ENCODE measurements at regions not wholly inside any gene's neighbourhood (a gene's known extent, or its start where the extent isn't known, plus 50 kb on each side); places are given as distances from the start of the nearest gene placed in this dataset.

DNA sequence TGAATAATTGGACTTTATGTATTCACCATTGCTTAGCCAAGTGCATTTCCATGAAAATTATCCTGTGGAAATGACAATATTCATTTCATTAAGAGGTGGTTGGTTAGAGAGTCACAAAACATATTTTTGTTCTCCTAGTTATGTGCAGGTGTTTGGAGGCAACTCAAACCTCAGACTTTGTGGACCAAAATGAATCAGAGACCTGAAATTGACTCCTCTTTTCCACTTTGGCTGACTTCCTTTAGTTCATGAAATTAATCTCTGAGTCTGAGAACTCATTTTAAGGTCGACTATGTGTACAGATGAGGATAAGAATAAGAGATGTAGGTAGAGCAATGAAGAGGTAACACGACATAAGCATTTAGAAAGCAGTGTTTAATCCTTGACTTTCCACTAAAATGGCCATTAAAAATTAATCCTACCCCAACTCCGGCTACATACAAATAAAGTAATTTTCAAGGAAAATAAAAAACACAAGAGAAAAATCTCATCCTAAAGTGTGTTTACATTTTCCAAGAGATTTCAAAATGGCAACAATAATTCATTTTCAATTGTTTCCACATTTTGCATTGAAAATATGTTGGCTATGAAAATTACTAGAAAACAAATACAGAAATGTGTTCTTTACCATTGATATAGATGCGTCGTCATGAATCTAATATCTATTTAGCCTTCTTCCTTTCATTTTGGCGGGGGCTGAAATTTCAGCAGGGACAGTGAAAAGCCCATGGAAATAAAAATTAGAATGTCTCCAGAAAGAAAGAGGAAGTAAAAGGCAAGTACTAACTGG is 185.4 kb upstream of the CSNK1A1L start:
- Histone ChIP-seq H3K27ac (no peak overlapping the region), H3K4me3 (no peak overlapping the region), H3K4me2 (no peak overlapping the region), H3K4me1 (no peaks in the 10 kb centered on the region), H3K9me3 (no peaks in the 10 kb centered on the region)
- ChIA-PET POLR2A (no interaction called here), CTCF (no interaction called here)
- no peak for FAIRE-seq
- 10% methylated on average over 6 of the region's 6 CpGs for WGBS (ENCODE audit: missing lambda C conversion rate)
- TF ChIP-seq JUN (IDR thresholded peaks at IDR 0.05), result no peak
- TF ChIP-seq CBX8 (IDR thresholded peaks at IDR 0.05), result no peak
- no peak for TF ChIP-seq EHF (CRISPR knock-in tag; IDR thresholded peaks at IDR 0.05)
- TF ChIP-seq, protein P1, sequence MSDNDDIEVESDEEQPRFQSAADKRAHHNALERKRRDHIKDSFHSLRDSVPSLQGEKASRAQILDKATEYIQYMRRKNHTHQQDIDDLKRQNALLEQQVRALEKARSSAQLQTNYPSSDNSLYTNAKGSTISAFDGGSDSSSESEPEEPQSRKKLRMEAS (IDR thresholded peaks at IDR 0.05), result no peak
- TF ChIP-seq RCOR1 (IDR thresholded peaks at IDR 0.05; ENCODE audit: low read depth, low read length), result no peak
- no peak for TF ChIP-seq RNF2 (IDR thresholded peaks at IDR 0.05; ENCODE audit: borderline replicate concordance, low read depth)
- no peak for TF ChIP-seq FOXS1 (CRISPR knock-in tag; IDR thresholded peaks at IDR 0.05)
- TF ChIP-seq, protein P2, sequence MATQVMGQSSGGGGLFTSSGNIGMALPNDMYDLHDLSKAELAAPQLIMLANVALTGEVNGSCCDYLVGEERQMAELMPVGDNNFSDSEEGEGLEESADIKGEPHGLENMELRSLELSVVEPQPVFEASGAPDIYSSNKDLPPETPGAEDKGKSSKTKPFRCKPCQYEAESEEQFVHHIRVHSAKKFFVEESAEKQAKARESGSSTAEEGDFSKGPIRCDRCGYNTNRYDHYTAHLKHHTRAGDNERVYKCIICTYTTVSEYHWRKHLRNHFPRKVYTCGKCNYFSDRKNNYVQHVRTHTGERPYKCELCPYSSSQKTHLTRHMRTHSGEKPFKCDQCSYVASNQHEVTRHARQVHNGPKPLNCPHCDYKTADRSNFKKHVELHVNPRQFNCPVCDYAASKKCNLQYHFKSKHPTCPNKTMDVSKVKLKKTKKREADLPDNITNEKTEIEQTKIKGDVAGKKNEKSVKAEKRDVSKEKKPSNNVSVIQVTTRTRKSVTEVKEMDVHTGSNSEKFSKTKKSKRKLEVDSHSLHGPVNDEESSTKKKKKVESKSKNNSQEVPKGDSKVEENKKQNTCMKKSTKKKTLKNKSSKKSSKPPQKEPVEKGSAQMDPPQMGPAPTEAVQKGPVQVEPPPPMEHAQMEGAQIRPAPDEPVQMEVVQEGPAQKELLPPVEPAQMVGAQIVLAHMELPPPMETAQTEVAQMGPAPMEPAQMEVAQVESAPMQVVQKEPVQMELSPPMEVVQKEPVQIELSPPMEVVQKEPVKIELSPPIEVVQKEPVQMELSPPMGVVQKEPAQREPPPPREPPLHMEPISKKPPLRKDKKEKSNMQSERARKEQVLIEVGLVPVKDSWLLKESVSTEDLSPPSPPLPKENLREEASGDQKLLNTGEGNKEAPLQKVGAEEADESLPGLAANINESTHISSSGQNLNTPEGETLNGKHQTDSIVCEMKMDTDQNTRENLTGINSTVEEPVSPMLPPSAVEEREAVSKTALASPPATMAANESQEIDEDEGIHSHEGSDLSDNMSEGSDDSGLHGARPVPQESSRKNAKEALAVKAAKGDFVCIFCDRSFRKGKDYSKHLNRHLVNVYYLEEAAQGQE (IDR thresholded peaks at IDR 0.05), result no peak
- TF ChIP-seq ESRRA (IDR thresholded peaks at IDR 0.05; ENCODE audit: borderline replicate concordance, low read length), result no peak
- TF ChIP-seq, protein P3, sequence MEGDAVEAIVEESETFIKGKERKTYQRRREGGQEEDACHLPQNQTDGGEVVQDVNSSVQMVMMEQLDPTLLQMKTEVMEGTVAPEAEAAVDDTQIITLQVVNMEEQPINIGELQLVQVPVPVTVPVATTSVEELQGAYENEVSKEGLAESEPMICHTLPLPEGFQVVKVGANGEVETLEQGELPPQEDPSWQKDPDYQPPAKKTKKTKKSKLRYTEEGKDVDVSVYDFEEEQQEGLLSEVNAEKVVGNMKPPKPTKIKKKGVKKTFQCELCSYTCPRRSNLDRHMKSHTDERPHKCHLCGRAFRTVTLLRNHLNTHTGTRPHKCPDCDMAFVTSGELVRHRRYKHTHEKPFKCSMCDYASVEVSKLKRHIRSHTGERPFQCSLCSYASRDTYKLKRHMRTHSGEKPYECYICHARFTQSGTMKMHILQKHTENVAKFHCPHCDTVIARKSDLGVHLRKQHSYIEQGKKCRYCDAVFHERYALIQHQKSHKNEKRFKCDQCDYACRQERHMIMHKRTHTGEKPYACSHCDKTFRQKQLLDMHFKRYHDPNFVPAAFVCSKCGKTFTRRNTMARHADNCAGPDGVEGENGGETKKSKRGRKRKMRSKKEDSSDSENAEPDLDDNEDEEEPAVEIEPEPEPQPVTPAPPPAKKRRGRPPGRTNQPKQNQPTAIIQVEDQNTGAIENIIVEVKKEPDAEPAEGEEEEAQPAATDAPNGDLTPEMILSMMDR (IDR thresholded peaks at IDR 0.05), result no peak
- TF ChIP-seq TFCP2L1 (CRISPR knock-in tag; IDR thresholded peaks at IDR 0.05), result no peak
- TF ChIP-seq JUNB (IDR thresholded peaks at IDR 0.05), result no peak
- no peak for DNase-seq (ENCODE audit: low read depth in 1 of 2, low spot score in 1 of 2)
- no peak for ATAC-seq

DNA sequence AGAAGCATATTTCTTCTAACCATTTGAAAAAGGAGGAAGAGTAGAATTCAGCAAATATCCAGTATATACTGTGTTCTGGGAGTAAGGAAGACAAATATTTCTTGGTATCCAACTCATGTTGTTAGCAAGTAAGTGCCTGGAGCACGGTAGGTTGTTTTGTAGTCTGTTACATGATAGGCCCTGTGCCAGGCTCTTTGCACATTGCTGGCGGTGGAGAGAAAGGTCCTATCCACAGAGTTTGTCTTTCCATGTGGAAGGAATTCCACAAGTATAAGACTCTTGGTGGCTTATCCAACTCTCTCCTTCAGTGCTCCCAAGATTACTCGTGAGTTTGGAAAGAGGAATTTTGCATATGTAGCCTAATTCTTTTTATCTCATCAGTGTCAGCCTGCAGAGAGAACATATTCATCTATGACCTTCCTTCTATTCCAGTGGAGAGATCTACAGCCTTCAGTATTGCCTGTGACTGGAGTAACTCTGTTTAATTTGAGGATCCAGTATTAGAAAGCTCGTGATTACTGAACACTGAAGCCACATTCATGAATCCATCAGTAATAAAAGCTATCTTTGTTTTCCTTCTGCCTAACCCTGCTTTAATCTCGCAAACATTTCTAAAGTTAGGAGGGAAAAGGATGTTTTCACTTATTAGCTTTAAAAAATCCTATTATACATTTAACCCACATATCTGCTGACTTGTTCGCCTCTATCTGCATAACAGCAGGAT is 183.9 kb upstream of the CSNK1A1L start:
- WGBS (ENCODE audit: missing lambda C conversion rate), result 6% methylated on average over 6 of the region's 6 CpGs
- H3K4me1 ChIP-seq, result no peaks in the 10 kb centered on the region
- H3K4me3 ChIP-seq, result no peak overlapping the region
- ATAC-seq (no peak), DNase-seq (ENCODE audit: low read depth in 1 of 2, low spot score in 1 of 2) (no peak), FAIRE-seq (no peak)
- H3K4me2 ChIP-seq, result no peak overlapping the region
- CTCF ChIA-PET, result interaction anchor here (0.6 kb wide), 1 partner anchor 111 kb away, joined by 3 read pairs; no protein-coding TSS in a partner anchor
- POLR2A ChIA-PET, result no interaction called here
- TF ChIP-seq HOXA7 (CRISPR knock-in tag; IDR thresholded peaks at IDR 0.05), result no peak
- TF ChIP-seq JUNB (IDR thresholded peaks at IDR 0.05), result no peak
- no peaks in the 10 kb centered on the region for H3K9me3 ChIP-seq
- H3K27ac ChIP-seq, result no peak overlapping the region

DNA sequence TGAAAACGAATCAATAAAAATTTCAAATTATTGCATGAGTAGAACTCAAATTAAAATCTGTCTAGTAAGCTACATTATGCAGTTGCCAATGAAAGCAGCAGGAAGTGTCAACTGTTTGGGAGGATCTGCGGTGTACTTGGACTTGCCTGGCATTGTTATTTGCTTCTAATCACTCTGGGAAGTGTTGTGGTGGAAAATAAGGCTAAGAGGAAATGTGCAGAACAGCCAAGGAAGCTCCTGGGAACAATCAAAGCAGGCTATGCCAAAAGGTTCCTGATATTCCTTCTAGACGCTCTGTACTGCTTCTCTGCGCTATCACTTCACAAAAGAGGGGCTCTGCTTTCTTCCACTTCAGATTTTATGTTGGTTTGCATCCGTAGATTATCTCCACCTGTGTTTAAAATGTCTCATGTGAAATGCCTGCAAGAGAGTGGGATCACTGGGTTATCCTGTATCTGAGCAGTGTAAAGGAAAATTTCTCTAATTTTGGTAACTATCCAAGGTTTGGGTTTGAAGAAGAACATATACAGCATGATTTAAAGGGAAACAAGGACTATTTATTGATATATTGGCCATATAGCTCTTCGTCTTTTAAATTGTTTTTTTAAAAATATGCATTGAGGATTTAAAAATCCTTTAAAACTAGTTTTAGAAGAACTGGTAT is 182.7 kb upstream of the CSNK1A1L start:
- Histone ChIP-seq H3K9me3 (no peaks in the 10 kb centered on the region), H3K27ac (no peak overlapping the region), H3K4me3 (no peak overlapping the region), H3K4me1 (no peaks in the 10 kb centered on the region), H3K4me2 (no peak overlapping the region)
- DNase-seq (ENCODE audit: low read depth in 1 of 2, low spot score in 1 of 2) (no peak), ATAC-seq (no peak), FAIRE-seq (no peak)
- 2% methylated on average over 6 of the region's 6 CpGs for WGBS (ENCODE audit: missing lambda C conversion rate)
- CTCF ChIA-PET, result interaction anchor here (0.6 kb wide), 1 partner anchor 110 kb away, joined by 3 read pairs; no protein-coding TSS in a partner anchor
- no peak for TF ChIP-seq CEBPB (IDR thresholded peaks at IDR 0.05)
- TF ChIP-seq, protein P4, sequence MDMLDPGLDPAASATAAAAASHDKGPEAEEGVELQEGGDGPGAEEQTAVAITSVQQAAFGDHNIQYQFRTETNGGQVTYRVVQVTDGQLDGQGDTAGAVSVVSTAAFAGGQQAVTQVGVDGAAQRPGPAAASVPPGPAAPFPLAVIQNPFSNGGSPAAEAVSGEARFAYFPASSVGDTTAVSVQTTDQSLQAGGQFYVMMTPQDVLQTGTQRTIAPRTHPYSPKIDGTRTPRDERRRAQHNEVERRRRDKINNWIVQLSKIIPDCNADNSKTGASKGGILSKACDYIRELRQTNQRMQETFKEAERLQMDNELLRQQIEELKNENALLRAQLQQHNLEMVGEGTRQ (IDR thresholded peaks at IDR 0.05), result no peak
- TF ChIP-seq RCOR1 (IDR thresholded peaks at IDR 0.05; ENCODE audit: low read depth, low read length), result no peak
- no peak for TF ChIP-seq RFX5 (IDR thresholded peaks at IDR 0.05)
- TF ChIP-seq, protein P5, sequence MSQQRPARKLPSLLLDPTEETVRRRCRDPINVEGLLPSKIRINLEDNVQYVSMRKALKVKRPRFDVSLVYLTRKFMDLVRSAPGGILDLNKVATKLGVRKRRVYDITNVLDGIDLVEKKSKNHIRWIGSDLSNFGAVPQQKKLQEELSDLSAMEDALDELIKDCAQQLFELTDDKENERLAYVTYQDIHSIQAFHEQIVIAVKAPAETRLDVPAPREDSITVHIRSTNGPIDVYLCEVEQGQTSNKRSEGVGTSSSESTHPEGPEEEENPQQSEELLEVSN (IDR thresholded peaks at IDR 0.05; ENCODE audit: borderline replicate concordance, low read depth), result no peak
- TF ChIP-seq, protein P6, sequence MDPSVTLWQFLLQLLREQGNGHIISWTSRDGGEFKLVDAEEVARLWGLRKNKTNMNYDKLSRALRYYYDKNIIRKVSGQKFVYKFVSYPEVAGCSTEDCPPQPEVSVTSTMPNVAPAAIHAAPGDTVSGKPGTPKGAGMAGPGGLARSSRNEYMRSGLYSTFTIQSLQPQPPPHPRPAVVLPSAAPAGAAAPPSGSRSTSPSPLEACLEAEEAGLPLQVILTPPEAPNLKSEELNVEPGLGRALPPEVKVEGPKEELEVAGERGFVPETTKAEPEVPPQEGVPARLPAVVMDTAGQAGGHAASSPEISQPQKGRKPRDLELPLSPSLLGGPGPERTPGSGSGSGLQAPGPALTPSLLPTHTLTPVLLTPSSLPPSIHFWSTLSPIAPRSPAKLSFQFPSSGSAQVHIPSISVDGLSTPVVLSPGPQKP (IDR thresholded peaks at IDR 0.05; ENCODE audit: low read depth, low read length), result no peak
- TF ChIP-seq MYC (IDR thresholded peaks at IDR 0.05; ENCODE audit: borderline replicate concordance, low read length), result no peak
- TF ChIP-seq NR3C1 (IDR thresholded peaks at IDR 0.05), result no peak
- no peak for TF ChIP-seq CBX8 (IDR thresholded peaks at IDR 0.05)
- no peak for TF ChIP-seq RNF2 (IDR thresholded peaks at IDR 0.05; ENCODE audit: borderline replicate concordance, low read depth)
- no peak for TF ChIP-seq POLR2A (IDR thresholded peaks at IDR 0.05; ENCODE audit: low read length)
- TF ChIP-seq, protein P1 (IDR thresholded peaks at IDR 0.05), result no peak
- POLR2A ChIA-PET, result no interaction called here
